ENCODE measurements at regions not wholly inside any gene's neighbourhood (a gene's known extent, or its start where the extent isn't known, plus 50 kb on each side); places are given as distances from the start of the nearest gene placed in this dataset.

- ATAC-seq (no peak), DNase-seq (ENCODE audit: extremely low read depth in 1 of 4, low spot score in 3 of 4) (no peak), FAIRE-seq (no peak)
- in situ Hi-C loops (cut with MboI) = no loop called here
- ChIA-PET CTCF (ENCODE audit: low intra/inter-chr PET ratio) (no interaction called here), POLR2A (no interaction called here)
- H3K27ac ChIP-seq (ENCODE audit: extremely low read depth, low read depth, low read length) = no peak overlapping the region
- no peaks in the 10 kb centered on the region for H3K4me1 ChIP-seq (replicated peaks in 1 of 2; ENCODE audit: control insufficient read depth in 2 of 2, insufficient read depth in 2 of 2, low read length in 2 of 2)
- 5% methylated on average over 2 of the region's 2 CpGs for WGBS (ENCODE audit: insufficient coverage, low coverage, missing lambda C conversion rate)
- H2AFZ ChIP-seq (ENCODE audit: low read depth, low read length) = no peak overlapping the region
- no peaks in the 10 kb centered on the region for H4K20me1 ChIP-seq (replicated peaks; ENCODE audit: control insufficient read depth, insufficient read depth, low read length)
- H3K79me2 ChIP-seq (ENCODE audit: control insufficient read depth, insufficient read depth, low read length) = no peaks in the 10 kb centered on the region
- H3K9me1 ChIP-seq (ENCODE audit: control insufficient read depth, insufficient read depth, low read length) = no peaks in the 10 kb centered on the region
- H3K36me3 ChIP-seq (ENCODE audit: control insufficient read depth, insufficient read depth, low read length) = no peaks in the 10 kb centered on the region
- no TSS peak for BruUV-seq (replicated peaks)
- H3K9ac ChIP-seq (ENCODE audit: insufficient read depth in 1 of 2, low read depth in 2 of 2, low read length in 2 of 2) = no peak overlapping the region
- H3K4me3 ChIP-seq = no peak overlapping the region
- H3K27me3 ChIP-seq (ENCODE audit: control insufficient read depth in 2 of 2, insufficient read depth in 2 of 2, low read length in 2 of 2) = no peaks in the 10 kb centered on the region
- H3K4me2 ChIP-seq (ENCODE audit: insufficient read depth, low read length) = no peak overlapping the region
- intact Hi-C loops (cut with micrococcal nuclease) = no loop called here
- H3K9me3 ChIP-seq (replicated peaks; ENCODE audit: control insufficient read depth, insufficient read depth, low read depth, low read length) = no peaks in the 10 kb centered on the region
- TF ChIP-seq LEF1 (IDR thresholded peaks at IDR 0.05) (no peak), MCM7 (IDR thresholded peaks at IDR 0.05) (no peak), ZNF518B (CRISPR knock-in tag; IDR thresholded peaks at IDR 0.05) (no peak), ZNF175 (CRISPR knock-in tag; IDR thresholded peaks at IDR 0.05; ENCODE audit: low read depth) (no peak), SNRNP70 (optimal IDR thresholded peaks at IDR 0.05; ENCODE audit: low read depth, low read length) (no peak), EWSR1 (IDR thresholded peaks at IDR 0.05; ENCODE audit: borderline replicate concordance, low read depth, partially characterized antibody) (no peak), NBN (IDR thresholded peaks at IDR 0.05; ENCODE audit: low read depth) (no peak), ZNF766 (CRISPR knock-in tag; conservative IDR thresholded peaks at IDR 0.05) (no peak), TFAM (CRISPR knock-in tag; conservative IDR thresholded peaks at IDR 0.05) (no peak), TCF7L2 (IDR thresholded peaks at IDR 0.05; ENCODE audit: low read depth, low read length) (no peak), PBX2 (CRISPR knock-in tag; IDR thresholded peaks at IDR 0.05; ENCODE audit: low read depth) (no peak), PBX2 (tag; conservative IDR thresholded peaks at IDR 0.05; ENCODE audit: low read depth) (no peak)
- TF ChIP-seq, protein P1, sequence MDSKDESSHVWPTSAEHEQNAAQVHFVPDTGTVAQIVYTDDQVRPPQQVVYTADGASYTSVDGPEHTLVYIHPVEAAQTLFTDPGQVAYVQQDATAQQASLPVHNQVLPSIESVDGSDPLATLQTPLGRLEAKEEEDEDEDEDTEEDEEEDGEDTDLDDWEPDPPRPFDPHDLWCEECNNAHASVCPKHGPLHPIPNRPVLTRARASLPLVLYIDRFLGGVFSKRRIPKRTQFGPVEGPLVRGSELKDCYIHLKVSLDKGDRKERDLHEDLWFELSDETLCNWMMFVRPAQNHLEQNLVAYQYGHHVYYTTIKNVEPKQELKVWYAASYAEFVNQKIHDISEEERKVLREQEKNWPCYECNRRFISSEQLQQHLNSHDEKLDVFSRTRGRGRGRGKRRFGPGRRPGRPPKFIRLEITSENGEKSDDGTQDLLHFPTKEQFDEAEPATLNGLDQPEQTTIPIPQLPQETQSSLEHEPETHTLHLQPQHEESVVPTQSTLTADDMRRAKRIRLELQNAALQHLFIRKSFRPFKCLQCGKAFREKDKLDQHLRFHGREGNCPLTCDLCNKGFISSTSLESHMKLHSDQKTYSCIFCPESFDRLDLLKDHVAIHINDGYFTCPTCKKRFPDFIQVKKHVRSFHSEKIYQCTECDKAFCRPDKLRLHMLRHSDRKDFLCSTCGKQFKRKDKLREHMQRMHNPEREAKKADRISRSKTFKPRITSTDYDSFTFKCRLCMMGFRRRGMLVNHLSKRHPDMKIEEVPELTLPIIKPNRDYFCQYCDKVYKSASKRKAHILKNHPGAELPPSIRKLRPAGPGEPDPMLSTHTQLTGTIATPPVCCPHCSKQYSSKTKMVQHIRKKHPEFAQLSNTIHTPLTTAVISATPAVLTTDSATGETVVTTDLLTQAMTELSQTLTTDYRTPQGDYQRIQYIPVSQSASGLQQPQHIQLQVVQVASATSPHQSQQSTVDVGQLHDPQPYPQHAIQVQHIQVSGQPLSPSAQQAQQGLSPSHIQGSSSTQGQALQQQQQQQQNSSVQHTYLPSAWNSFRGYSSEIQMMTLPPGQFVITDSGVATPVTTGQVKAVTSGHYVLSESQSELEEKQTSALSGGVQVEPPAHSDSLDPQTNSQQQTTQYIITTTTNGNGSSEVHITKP (IDR thresholded peaks at IDR 0.05; ENCODE audit: partially characterized antibody) = no peak
Measured at GRCh38 chr3:84100861-84101260, 857.9 kb upstream of the CADM2 start.

All from K562 (cell line).